ENCODE measurements at regions not wholly inside any gene's neighbourhood (a gene's known extent, or its start where the extent isn't known, plus 50 kb on each side); places are given as distances from the start of the nearest gene placed in this dataset.

DNA sequence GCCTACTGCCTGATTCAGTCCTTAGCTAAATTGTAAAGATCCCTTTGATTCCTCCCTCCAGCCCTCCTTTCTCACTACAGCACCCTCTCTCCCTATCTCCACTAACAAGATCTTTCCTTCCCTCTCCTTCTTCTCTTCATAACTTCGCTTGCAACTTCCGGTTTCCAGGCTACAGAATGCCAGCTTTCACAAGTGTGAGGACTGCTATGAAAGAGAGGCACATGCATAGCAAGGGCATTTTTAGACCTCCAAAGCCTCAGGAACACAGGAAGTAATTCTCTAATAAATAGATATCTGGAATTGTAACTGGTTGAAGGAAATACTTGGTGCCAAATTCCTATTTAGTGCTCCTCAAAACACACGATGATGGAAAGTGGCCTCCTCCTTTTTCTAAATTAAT, 196.7 kb downstream of the HLX start:
- ChIA-PET CTCF (interaction anchor here (0.9 kb wide), 1 partner anchor 22 kb away, joined by 3 read pairs; no protein-coding TSS in a partner anchor), POLR2A (no interaction called here)
- Histone ChIP-seq H3K27me3 (ENCODE audit: control insufficient read depth, insufficient read depth, low read length) (no peaks in the 10 kb centered on the region), H3K36me3 (ENCODE audit: control insufficient read depth, insufficient read depth, low read length) (no peaks in the 10 kb centered on the region), H3K4me3 (ENCODE audit: low read depth, low read length) (no peak overlapping the region)
- DNase-seq (ENCODE audit: low read depth), result no peak
- TF ChIP-seq, protein P1, sequence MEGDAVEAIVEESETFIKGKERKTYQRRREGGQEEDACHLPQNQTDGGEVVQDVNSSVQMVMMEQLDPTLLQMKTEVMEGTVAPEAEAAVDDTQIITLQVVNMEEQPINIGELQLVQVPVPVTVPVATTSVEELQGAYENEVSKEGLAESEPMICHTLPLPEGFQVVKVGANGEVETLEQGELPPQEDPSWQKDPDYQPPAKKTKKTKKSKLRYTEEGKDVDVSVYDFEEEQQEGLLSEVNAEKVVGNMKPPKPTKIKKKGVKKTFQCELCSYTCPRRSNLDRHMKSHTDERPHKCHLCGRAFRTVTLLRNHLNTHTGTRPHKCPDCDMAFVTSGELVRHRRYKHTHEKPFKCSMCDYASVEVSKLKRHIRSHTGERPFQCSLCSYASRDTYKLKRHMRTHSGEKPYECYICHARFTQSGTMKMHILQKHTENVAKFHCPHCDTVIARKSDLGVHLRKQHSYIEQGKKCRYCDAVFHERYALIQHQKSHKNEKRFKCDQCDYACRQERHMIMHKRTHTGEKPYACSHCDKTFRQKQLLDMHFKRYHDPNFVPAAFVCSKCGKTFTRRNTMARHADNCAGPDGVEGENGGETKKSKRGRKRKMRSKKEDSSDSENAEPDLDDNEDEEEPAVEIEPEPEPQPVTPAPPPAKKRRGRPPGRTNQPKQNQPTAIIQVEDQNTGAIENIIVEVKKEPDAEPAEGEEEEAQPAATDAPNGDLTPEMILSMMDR (IDR thresholded peaks at IDR 0.05; ENCODE audit: insufficient read depth, low read depth, low read length), result no peak

DNA sequence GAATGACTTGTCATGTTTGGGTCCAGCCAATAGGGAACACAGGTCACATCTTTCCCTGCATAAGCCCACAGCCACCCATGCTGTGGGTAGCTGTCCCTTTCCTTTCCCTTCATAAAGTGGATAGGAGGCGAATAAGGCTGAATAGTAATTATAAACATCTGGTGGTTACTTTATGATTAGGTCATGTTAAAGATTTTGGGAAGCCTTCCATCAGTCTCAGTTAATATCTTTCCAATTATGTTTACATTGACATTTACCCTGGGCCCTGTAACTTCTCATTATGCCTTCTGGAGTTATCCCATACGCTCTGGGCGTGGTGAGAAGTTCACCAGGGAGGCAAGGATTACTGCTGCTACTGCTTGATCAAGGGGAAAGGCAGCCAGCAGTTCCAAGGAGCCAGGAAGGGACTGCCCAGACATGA, 197.2 kb downstream of the HLX start:
- ChIA-PET POLR2A (no interaction called here), CTCF (interaction anchor here (0.9 kb wide), 1 partner anchor 22 kb away, joined by 3 read pairs; no protein-coding TSS in a partner anchor)
- H3K36me3 ChIP-seq (ENCODE audit: control insufficient read depth, insufficient read depth, low read length), result no peaks in the 10 kb centered on the region
- TF ChIP-seq, protein P1 (IDR thresholded peaks at IDR 0.05; ENCODE audit: insufficient read depth, low read depth, low read length), result no peak
- H3K4me3 ChIP-seq (ENCODE audit: low read depth, low read length), result no peak overlapping the region
- H3K27me3 ChIP-seq (ENCODE audit: control insufficient read depth, insufficient read depth, low read length), result no peaks in the 10 kb centered on the region
- no peak for DNase-seq (ENCODE audit: low read depth)

DNA sequence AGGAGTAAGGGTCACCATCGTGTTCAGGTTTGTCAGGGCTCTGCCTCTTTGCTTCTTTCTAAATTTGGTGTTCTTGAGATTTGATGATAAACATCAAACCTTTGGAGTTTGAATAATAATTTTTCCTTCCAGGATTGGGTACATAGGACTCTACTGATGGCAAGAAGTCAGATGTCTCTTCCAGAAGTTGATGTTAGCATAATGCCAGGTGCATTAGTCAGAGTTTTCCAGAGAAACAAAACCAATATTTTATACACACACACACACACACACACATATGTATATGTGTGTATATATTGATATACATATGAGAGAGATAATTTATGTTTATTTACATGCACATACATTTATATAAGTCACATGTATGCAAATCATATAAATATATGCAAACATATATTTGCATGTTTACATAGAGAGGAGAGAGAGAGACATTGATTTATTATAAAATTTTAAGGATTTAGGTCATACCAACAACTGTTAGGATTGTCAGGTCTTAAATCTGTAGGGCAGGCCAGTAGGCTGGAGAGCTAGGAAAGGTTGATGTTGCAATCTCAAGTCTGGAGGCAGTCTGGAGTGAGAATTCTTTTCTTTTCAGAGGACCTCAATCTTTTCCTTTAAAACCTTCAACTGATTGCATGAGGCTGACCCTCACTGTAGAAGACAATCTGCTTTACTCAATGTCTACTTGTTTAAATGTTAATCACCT, 199.2 kb downstream of the HLX start:
- Histone ChIP-seq H3K4me3 (ENCODE audit: low read depth, low read length) (no peak overlapping the region), H3K27me3 (ENCODE audit: control insufficient read depth, insufficient read depth, low read length) (no peaks in the 10 kb centered on the region), H3K36me3 (ENCODE audit: control insufficient read depth, insufficient read depth, low read length) (no peaks in the 10 kb centered on the region)
- CTCF ChIA-PET, result no interaction called here
- TF ChIP-seq, protein P1 (IDR thresholded peaks at IDR 0.05; ENCODE audit: insufficient read depth, low read depth, low read length), result no peak
- DNase-seq (ENCODE audit: low read depth), result no peak
- POLR2A ChIA-PET, result interaction anchor here (0.6 kb wide), 1 partner anchor 220 kb away, joined by 3 read pairs; no protein-coding TSS in a partner anchor

DNA sequence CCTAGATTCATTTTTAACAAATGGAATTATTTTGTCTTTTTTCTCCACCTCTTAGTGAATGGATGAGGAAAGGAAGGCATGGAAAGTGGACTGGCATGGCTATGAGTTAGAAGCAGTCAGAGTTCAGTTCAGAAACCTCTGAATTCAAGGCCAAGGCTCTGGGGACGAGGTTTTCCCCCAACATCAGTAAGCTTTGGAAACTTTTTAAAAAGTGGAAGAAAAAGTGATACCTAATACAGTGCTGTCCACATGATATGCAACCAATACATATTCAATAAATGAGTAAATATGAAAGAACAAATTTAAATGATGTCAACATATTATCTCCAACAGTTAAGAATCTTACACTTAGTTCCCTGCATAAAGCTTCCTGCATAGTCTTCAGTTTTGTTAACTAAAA, 204.7 kb downstream of the HLX start:
- CTCF ChIA-PET, result interaction anchor here (0.7 kb wide), 1 partner anchor 283 kb away, joined by 3 read pairs; no protein-coding TSS in a partner anchor
- H3K27me3 ChIP-seq (ENCODE audit: control insufficient read depth, insufficient read depth, low read length), result no peaks in the 10 kb centered on the region
- H3K36me3 ChIP-seq (ENCODE audit: control insufficient read depth, insufficient read depth, low read length), result no peaks in the 10 kb centered on the region
- POLR2A ChIA-PET, result no interaction called here
- TF ChIP-seq, protein P1 (IDR thresholded peaks at IDR 0.05; ENCODE audit: insufficient read depth, low read depth, low read length), result no peak
- H3K4me3 ChIP-seq (ENCODE audit: low read depth, low read length), result no peak overlapping the region
- DNase-seq (ENCODE audit: low read depth), result no peak

DNA sequence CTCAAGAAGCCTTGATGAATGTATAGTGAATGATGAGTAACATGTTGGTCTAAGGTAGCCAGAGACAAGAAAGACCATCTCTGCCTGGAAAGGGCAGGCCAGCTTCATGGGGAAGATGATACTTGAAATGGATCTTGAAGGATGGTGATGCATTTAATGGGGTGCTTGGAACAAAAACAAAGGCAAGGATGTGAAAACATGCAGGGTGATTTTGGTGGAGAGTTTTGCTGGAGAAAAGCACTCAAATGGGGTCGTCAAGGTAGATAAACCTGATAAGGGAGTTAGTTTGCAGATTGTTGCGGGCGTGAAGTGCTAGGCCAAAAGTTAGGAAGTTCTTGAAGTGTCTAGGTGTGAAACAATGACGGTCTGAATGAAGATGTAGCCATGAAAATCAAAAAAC, 205.4 kb downstream of the HLX start:
- Histone ChIP-seq H3K36me3 (ENCODE audit: control insufficient read depth, insufficient read depth, low read length) (no peaks in the 10 kb centered on the region), H3K27me3 (ENCODE audit: control insufficient read depth, insufficient read depth, low read length) (no peaks in the 10 kb centered on the region), H3K4me3 (ENCODE audit: low read depth, low read length) (no peak overlapping the region)
- CTCF ChIA-PET, result no interaction called here
- DNase-seq (ENCODE audit: low read depth), result no peak
- POLR2A ChIA-PET, result no interaction called here
- TF ChIP-seq, protein P1 (IDR thresholded peaks at IDR 0.05; ENCODE audit: insufficient read depth, low read depth, low read length), result no peak

Data from BJ (cell line).